ENCODE measurements at regions not wholly inside any gene's neighbourhood (a gene's known extent, or its start where the extent isn't known, plus 50 kb on each side); places are given as distances from the start of the nearest gene placed in this dataset.

DNA sequence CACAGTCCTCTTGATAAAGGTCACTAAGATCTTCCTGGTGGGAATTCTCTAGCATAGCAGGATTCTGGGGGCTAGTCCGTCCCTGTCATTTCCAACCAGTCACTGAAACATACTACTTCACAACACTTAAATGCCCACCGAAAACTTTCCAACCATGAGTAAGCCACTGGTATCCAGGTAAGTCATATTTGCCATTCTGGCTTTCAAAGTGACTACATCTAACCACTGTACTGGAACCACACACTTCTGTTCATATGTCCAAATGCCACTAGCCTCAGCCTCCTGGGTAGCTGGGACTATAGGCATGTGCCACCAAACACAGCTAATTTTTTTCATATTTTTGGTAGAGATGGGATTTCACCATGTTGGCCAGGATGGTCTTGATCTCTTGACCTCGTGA is 64.3 kb upstream of the VANGL1 start:
- Histone ChIP-seq H3K9me3 (ENCODE audit: severe bottlenecking) (peaks cover 2% of the 10 kb centered on the region), H3K27me3 (ENCODE audit: insufficient read depth, low read depth, severe bottlenecking) (no peaks in the 10 kb centered on the region), H3K4me3 (ENCODE audit: low read depth, low read length) (no peak overlapping the region), H3K27ac (no peak overlapping the region), H3K36me3 (no peaks in the 10 kb centered on the region)
- TF ChIP-seq, protein P1, sequence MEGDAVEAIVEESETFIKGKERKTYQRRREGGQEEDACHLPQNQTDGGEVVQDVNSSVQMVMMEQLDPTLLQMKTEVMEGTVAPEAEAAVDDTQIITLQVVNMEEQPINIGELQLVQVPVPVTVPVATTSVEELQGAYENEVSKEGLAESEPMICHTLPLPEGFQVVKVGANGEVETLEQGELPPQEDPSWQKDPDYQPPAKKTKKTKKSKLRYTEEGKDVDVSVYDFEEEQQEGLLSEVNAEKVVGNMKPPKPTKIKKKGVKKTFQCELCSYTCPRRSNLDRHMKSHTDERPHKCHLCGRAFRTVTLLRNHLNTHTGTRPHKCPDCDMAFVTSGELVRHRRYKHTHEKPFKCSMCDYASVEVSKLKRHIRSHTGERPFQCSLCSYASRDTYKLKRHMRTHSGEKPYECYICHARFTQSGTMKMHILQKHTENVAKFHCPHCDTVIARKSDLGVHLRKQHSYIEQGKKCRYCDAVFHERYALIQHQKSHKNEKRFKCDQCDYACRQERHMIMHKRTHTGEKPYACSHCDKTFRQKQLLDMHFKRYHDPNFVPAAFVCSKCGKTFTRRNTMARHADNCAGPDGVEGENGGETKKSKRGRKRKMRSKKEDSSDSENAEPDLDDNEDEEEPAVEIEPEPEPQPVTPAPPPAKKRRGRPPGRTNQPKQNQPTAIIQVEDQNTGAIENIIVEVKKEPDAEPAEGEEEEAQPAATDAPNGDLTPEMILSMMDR (IDR thresholded peaks at IDR 0.05; ENCODE audit: low read depth, low read length) = no peak
- no peak for DNase-seq

DNA sequence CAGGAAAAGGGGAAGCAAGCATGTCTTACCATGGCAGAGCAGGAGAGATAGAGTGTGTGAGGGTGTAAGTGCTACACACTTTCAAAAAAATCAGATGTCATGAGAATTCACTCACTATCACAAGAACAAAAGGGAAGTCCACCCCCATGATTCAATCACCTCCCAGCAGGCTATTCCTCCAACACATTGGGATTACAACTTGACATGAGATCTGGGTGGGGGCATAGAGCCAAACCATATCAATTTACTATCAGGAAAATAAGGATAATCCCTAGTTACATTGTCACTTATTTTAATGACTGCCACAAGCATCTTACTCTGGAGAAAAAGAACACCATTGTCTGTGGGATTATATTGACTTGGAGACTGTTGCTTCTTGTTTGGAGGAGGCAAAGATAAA is 66.1 kb upstream of the VANGL1 start:
- no peak for DNase-seq
- H3K9me3 ChIP-seq (ENCODE audit: severe bottlenecking) = peaks cover 3% of the 10 kb centered on the region
- H3K27ac ChIP-seq = no peak overlapping the region
- H3K4me3 ChIP-seq (ENCODE audit: low read depth, low read length) = no peak overlapping the region
- no peaks in the 10 kb centered on the region for H3K27me3 ChIP-seq (ENCODE audit: insufficient read depth, low read depth, severe bottlenecking)
- no peaks in the 10 kb centered on the region for H3K36me3 ChIP-seq
- TF ChIP-seq, protein P1 (IDR thresholded peaks at IDR 0.05; ENCODE audit: low read depth, low read length) = no peak

DNA sequence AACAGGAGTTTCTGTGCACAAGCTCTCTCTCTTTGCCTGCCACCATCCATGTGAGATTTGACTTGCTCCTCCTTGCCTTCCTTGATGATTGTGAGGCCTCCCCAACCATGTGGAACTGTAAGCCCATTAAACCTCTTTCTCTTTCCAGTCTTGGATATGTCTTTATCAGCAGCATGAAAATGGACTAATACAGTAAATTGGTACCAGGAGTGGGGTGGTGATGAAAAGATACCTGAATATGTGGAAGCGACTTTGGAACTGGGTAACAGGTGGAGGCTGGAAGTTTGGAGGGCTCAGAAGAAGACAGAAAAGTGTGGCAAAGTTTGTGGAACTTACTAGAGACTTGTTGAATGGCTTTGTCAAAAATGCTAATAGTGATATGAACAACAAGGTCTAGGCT is 69.1 kb upstream of the VANGL1 start:
- Histone ChIP-seq H3K4me3 (ENCODE audit: low read depth, low read length) (no peak overlapping the region), H3K27me3 (ENCODE audit: insufficient read depth, low read depth, severe bottlenecking) (no peaks in the 10 kb centered on the region), H3K9me3 (ENCODE audit: severe bottlenecking) (peaks cover 3% of the 10 kb centered on the region), H3K36me3 (no peaks in the 10 kb centered on the region), H3K27ac (no peak overlapping the region)
- TF ChIP-seq, protein P1 (IDR thresholded peaks at IDR 0.05; ENCODE audit: low read depth, low read length) = no peak
- DNase-seq = no peak

DNA sequence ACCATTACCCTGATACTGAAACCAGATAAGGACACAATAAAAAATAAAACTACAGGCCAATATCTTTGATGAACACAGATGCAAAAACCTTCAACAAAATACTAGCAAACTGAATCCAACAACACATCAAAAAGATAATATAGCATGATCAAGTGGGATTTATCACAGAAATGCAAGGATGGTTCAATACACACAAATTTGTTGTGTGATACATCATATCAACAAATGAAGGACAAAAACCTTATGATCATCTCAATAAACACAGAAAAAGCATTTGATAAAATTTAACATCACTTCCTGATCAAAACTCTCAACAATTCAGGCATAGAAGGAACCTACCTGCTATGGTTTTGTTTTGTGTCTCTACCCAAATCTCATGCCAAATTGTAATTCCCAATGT is 74.3 kb upstream of the VANGL1 start:
- peaks cover 3% of the 10 kb centered on the region for H3K9me3 ChIP-seq (ENCODE audit: severe bottlenecking)
- no peak overlapping the region for H3K4me3 ChIP-seq (ENCODE audit: low read depth, low read length)
- no peak overlapping the region for H3K27ac ChIP-seq
- TF ChIP-seq, protein P1 (IDR thresholded peaks at IDR 0.05; ENCODE audit: low read depth, low read length) = no peak
- no peaks in the 10 kb centered on the region for H3K27me3 ChIP-seq (ENCODE audit: insufficient read depth, low read depth, severe bottlenecking)
- no peak for DNase-seq
- no peaks in the 10 kb centered on the region for H3K36me3 ChIP-seq

DNA sequence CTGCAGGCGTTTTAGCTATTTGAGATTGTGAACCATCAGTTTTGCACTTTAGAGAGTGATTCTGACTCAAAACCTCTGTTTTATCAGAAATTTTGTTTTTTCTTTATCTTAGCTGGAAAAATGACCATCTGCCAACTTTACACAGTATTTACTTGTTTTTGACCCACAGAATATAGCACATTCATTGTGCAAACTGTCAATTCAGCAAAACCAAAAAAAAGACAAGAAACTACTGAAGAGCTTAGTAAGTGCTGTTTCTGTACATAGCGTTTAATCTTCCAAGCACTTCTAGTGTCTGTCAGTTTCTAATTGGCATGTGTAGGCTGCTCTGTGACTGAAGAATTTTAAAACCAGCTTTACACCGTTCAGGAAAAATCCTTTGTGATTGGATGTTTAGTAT is 76.0 kb upstream of the VANGL1 start:
- TF ChIP-seq, protein P1 (IDR thresholded peaks at IDR 0.05; ENCODE audit: low read depth, low read length) = no peak
- Histone ChIP-seq H3K4me3 (ENCODE audit: low read depth, low read length) (no peak overlapping the region), H3K36me3 (no peaks in the 10 kb centered on the region), H3K27me3 (ENCODE audit: insufficient read depth, low read depth, severe bottlenecking) (no peaks in the 10 kb centered on the region), H3K9me3 (ENCODE audit: severe bottlenecking) (peaks cover 2% of the 10 kb centered on the region), H3K27ac (no peak overlapping the region)
- DNase-seq = no peak

DNA sequence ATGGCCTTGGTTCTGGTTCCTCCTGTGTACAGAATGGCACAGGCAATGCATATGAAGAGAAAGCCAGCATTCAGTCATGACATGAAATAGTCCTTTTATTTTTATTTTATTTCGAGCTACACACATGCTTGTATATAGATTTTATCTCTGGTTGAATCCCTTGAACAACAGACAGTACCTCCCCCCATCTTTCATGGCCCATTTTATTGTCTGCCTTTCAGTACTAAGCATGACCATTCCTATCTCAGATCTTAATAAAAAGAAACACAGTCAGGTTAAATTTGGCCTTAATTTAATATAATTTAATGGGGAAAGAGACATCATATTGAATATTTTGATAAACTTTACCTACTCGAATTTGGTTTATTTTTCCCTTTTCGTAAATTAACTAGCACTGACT is 76.4 kb upstream of the VANGL1 start:
- peaks cover 2% of the 10 kb centered on the region for H3K9me3 ChIP-seq (ENCODE audit: severe bottlenecking)
- DNase-seq = no peak
- H3K27ac ChIP-seq = no peak overlapping the region
- TF ChIP-seq, protein P1 (IDR thresholded peaks at IDR 0.05; ENCODE audit: low read depth, low read length) = no peak
- H3K27me3 ChIP-seq (ENCODE audit: insufficient read depth, low read depth, severe bottlenecking) = no peaks in the 10 kb centered on the region
- H3K4me3 ChIP-seq (ENCODE audit: low read depth, low read length) = no peak overlapping the region
- H3K36me3 ChIP-seq = no peaks in the 10 kb centered on the region
